ENCODE measurements at regions not wholly inside any gene's neighbourhood (a gene's known extent, or its start where the extent isn't known, plus 50 kb on each side); places are given as distances from the start of the nearest gene placed in this dataset.

- Histone ChIP-seq H2BK20ac (ENCODE audit: low read depth, low read length, poor library complexity, severe bottlenecking) (no peak overlapping the region), H3K9ac (ENCODE audit: extremely low read depth, insufficient read length, low read length) (no peak overlapping the region), H3K14ac (ENCODE audit: insufficient read depth, low read length) (no peak overlapping the region), H4K20me1 (ENCODE audit: control insufficient read depth, insufficient read depth, insufficient read length) (no peaks in the 10 kb centered on the region), H2AFZ (ENCODE audit: low read length) (no peak overlapping the region), H3K23ac (ENCODE audit: insufficient read length, low read depth, low read length) (no peak overlapping the region), H2BK5ac (ENCODE audit: insufficient read length, low read length) (no peak overlapping the region), H4K5ac (ENCODE audit: insufficient read length, low read depth, low read length) (no peak overlapping the region), H4K91ac (ENCODE audit: insufficient read length, low read depth, low read length) (no peak overlapping the region), H3K79me2 (ENCODE audit: insufficient read depth, low read length) (no peaks in the 10 kb centered on the region), H4K8ac (replicated peaks; ENCODE audit: insufficient read length, low read depth, low read length) (no peak overlapping the region), H2BK12ac (ENCODE audit: insufficient read length, low read depth, low read length) (no peak overlapping the region), H3K56ac (ENCODE audit: insufficient read length, low read depth, low read length) (no peak overlapping the region), H3T11ph (ENCODE audit: low read length) (no peak overlapping the region), H3K23me2 (ENCODE audit: insufficient read length, low read depth, low read length, poor library complexity, severe bottlenecking) (no peaks in the 10 kb centered on the region), H3K79me1 (ENCODE audit: insufficient read depth, low read depth, low read length, poor library complexity, severe bottlenecking) (no peaks in the 10 kb centered on the region), H2BK15ac (ENCODE audit: low read depth, low read length) (no peak overlapping the region), H3K9me3 (ENCODE audit: control insufficient read depth, low read depth, low read length) (no peaks in the 10 kb centered on the region), H3K4me1 (ENCODE audit: insufficient read depth, low read length) (no peaks in the 10 kb centered on the region), H3K18ac (ENCODE audit: insufficient read length, low read depth, low read length) (no peak overlapping the region), H3K27me3 (ENCODE audit: insufficient read depth, low read length) (no peaks in the 10 kb centered on the region), H3K27ac (ENCODE audit: insufficient read length, low read depth, low read length) (no peak overlapping the region), H2BK120ac (ENCODE audit: low read depth, low read length, poor library complexity, severe bottlenecking) (no peak overlapping the region), H2AK5ac (ENCODE audit: insufficient read length, low read length) (no peak overlapping the region), H3K4ac (ENCODE audit: low read depth, low read length) (no peak overlapping the region), H3K4me2 (ENCODE audit: insufficient read depth, insufficient read length, low read length) (no peak overlapping the region)
- H3K27me3 Mint-ChIP-seq (ENCODE audit: low read depth): no peaks in the 10 kb centered on the region
- no peak overlapping the region for H3K27ac Mint-ChIP-seq
- no peaks in the 10 kb centered on the region for H3K4me1 Mint-ChIP-seq
- DNase-seq: no peak
- no CpG with 5 or more reads among the region's 2 CpGs for WGBS (ENCODE audit: extremely low coverage, insufficient read length, low lambda C conversion rate)
- no peaks in the 10 kb centered on the region; a peak in 1 of 7 replicates for H3K36me3 Mint-ChIP-seq (ENCODE audit: insufficient read depth in 1 of 3, low read depth in 3 of 3)
- no peaks in the 10 kb centered on the region; a peak in 2 of 5 replicates for H3K9me3 Mint-ChIP-seq
- TF ChIP-seq CTCF (conservative IDR thresholded peaks at IDR 0.05): no peak
- H3K4me3 Mint-ChIP-seq: no peak overlapping the region
Observed at GRCh38 chr5:99929067-99929805, 605.9 kb upstream of the FAM174A start.
